PC-3 (cell line): ENCODE measurements at regions not wholly inside any gene's neighbourhood (a gene's known extent, or its start where the extent isn't known, plus 50 kb on each side); places are given as distances from the start of the nearest gene placed in this dataset.
"Not testable (repeated sequence)": the region's sequence is repeated elsewhere in the genome, so short reads cannot be mapped to it uniquely, and the experiment has no call there.

Experiments
- ATAC-seq: fragments of 200-7000 bp; cut with Tn5 transposase; 2 replicates; pipeline ENCODE4 v1.9.1; 2020; ENCODE audit warnings: mild to moderate bottlenecking, moderate library complexity
- BruUV-seq: library from RNA; stranded (reverse); fragments of 400-500 nt; replicated peaks from 2 replicates; lab custom pipeline; 2021; lab: Mats Ljungman, UMichigan
- CTCF ChIA-PET: fragments of 300-600 bp; sonication (Branson Sonifier 250); formaldehyde crosslinking; loops from one replicate; lab custom pipeline; 2022; ENCODE audit warnings: antibody characterized with exemption; lab: Charles Lee
- POLR2A ChIA-PET: fragments of 300-600 bp; sonication (Branson Sonifier 250); formaldehyde crosslinking; loops from one replicate; lab custom pipeline; 2022; ENCODE audit warnings: antibody characterized with exemption; ENCODE audit not compliant: unreplicated experiment; lab: Charles Lee
- DNase-seq: peaks from one replicate; pipeline ENCODE4 v3.0.0-alpha.2; 2015
- H2AFZ ChIP-seq: fragments of 300-600 bp; sonication (generic); 2 replicates; pipeline ENCODE4 v1.6.0; 2016; ENCODE audit warnings: antibody characterized with exemption, low read length
- H3F3A ChIP-seq: fragments of 300-600 bp; sonication (generic); one replicate; pipeline ENCODE4 v1.6.0; 2017; ENCODE audit warnings: antibody characterized with exemption, low read length, control low read depth, mild to moderate bottlenecking; ENCODE audit not compliant: unreplicated experiment
- H3K27ac ChIP-seq: fragments of 300-600 bp; sonication (generic); 2 replicates; pipeline ENCODE4 v1.5.1; 2016; ENCODE audit warnings: mild to moderate bottlenecking, low read length
- H3K27me3 ChIP-seq: fragments of 300-600 bp; sonication (generic); 2 replicates; pipeline ENCODE4 v1.6.1; 2016; ENCODE audit warnings: low read length, mixed read lengths
- H3K36me3 ChIP-seq: fragments of 300-600 bp; sonication (generic); 2 replicates; pipeline ENCODE4 v1.6.1; 2016; ENCODE audit warnings: low read depth, mixed run types, low read length, mixed read lengths
- H3K4me1 ChIP-seq: fragments of 300-600 bp; sonication (generic); 2 replicates; pipeline ENCODE4 v1.5.1; 2016; ENCODE audit warnings: low read length; ENCODE audit not compliant: insufficient read depth
- H3K4me2 ChIP-seq: fragments of 300-600 bp; sonication (generic); 2 replicates; pipeline ENCODE4 v1.6.0; 2016; ENCODE audit warnings: low read length
- H3K4me3 ChIP-seq: fragments of 300-600 bp; sonication (generic); 2 replicates; pipeline ENCODE4 v1.5.1; 2016; ENCODE audit warnings: mild to moderate bottlenecking, low read length, mixed read lengths
- H3K79me2 ChIP-seq: fragments of 300-600 bp; sonication (generic); 2 replicates; pipeline ENCODE4 v1.6.1; 2017; ENCODE audit warnings: low read length, mixed read lengths
- H3K9ac ChIP-seq: fragments of 300-600 bp; sonication (generic); 2 replicates; pipeline ENCODE4 v1.6.0; 2016; ENCODE audit warnings: mild to moderate bottlenecking, low read length
- H3K9me2 ChIP-seq: fragments of 300-600 bp; sonication (generic); replicated peaks from 2 replicates; pipeline ENCODE4 v1.6.1; 2016; ENCODE audit warnings: mixed run types, low read length, mixed read lengths
- H3K9me3 ChIP-seq: fragments of 300-600 bp; sonication (generic); 2 replicates; pipeline ENCODE4 v1.6.1; 2016; ENCODE audit warnings: low read length, mixed read lengths
- H4K20me1 ChIP-seq: fragments of 300-600 bp; sonication (generic); 2 replicates; pipeline ENCODE4 v1.6.1; 2016; ENCODE audit warnings: low read length, mixed read lengths
- EZH2 ChIP-seq: fragments of 300-600 bp; sonication (generic); IDR thresholded peaks from one replicate; pipeline ENCODE4 v1.6.1; 2017; ENCODE audit warnings: antibody characterized with exemption, mild to moderate bottlenecking, low read length; ENCODE audit not compliant: unreplicated experiment
- EZH2phosphoT487 ChIP-seq: fragments of 300-600 bp; sonication (generic); IDR thresholded peaks from 2 replicates; pipeline ENCODE4 v1.6.1; 2018; ENCODE audit warnings: mild to moderate bottlenecking, antibody characterized with exemption, low read length, borderline replicate concordance
- intact Hi-C: fragments of 100-400 bp; cut with micrococcal nuclease; formaldehyde crosslinking; loops from 2 replicates; pipeline ENCODE4 v1.9.0; 2023
- TF ChIP-seq, protein P1 (sequence below): fragments of 300-600 bp; sonication (generic); conservative IDR thresholded peaks from 2 replicates; pipeline ENCODE4 v1.5.1; 2017; ENCODE audit warnings: antibody characterized with exemption, low read depth, mild to moderate bottlenecking, low read length

DNA sequence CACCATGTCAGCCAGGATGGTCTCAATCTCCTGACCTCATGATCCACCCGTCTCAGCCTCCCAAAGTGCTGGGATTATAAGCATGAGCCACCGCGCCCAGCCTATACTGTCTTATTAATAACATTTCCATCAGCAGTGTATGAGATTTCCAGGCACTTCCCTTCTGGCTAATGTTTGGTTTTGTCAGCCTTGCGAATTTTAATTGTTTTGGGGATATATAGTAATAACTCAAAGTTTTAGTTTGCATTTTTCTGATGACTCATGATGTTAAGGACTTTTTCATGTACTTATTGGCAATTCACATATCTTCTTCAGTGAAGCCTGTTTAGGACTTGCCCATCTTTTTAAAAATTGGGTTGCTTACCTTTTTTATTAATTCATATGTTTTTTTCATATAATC, 76.0 kb downstream of the TMEM270 start:
- H3K9me3 ChIP-seq = 0 out of 2 replicates have a peak, but pooled peaks cover 3% of the 10 kb centered on the region
- peaks cover 4% of the 10 kb centered on the region for H3F3A ChIP-seq
- peaks cover 5% of the 10 kb centered on the region for H3K4me1 ChIP-seq
- POLR2A ChIA-PET = no interaction called here
- H3K27ac ChIP-seq = no peak overlapping the region
- no peaks in the 10 kb centered on the region for H3K9me2 ChIP-seq
- TF ChIP-seq EZH2phosphoT487 (no peak), EZH2 (no peak)
- TF ChIP-seq, protein P1, sequence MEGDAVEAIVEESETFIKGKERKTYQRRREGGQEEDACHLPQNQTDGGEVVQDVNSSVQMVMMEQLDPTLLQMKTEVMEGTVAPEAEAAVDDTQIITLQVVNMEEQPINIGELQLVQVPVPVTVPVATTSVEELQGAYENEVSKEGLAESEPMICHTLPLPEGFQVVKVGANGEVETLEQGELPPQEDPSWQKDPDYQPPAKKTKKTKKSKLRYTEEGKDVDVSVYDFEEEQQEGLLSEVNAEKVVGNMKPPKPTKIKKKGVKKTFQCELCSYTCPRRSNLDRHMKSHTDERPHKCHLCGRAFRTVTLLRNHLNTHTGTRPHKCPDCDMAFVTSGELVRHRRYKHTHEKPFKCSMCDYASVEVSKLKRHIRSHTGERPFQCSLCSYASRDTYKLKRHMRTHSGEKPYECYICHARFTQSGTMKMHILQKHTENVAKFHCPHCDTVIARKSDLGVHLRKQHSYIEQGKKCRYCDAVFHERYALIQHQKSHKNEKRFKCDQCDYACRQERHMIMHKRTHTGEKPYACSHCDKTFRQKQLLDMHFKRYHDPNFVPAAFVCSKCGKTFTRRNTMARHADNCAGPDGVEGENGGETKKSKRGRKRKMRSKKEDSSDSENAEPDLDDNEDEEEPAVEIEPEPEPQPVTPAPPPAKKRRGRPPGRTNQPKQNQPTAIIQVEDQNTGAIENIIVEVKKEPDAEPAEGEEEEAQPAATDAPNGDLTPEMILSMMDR = no peak
- BruUV-seq = no TSS peak
- H4K20me1 ChIP-seq = no peaks in the 10 kb centered on the region
- ATAC-seq = no peak
- H3K4me3 ChIP-seq = no peak overlapping the region
- CTCF ChIA-PET = no interaction called here
- no peak for DNase-seq
- H3K79me2 ChIP-seq = no peaks in the 10 kb centered on the region
- intact Hi-C loops = no loop called here
- no peak overlapping the region for H3K9ac ChIP-seq
- H3K27me3 ChIP-seq = no peaks in the 10 kb centered on the region
- no peaks in the 10 kb centered on the region for H3K36me3 ChIP-seq
- H2AFZ ChIP-seq = no peak overlapping the region
- no peak overlapping the region for H3K4me2 ChIP-seq

DNA sequence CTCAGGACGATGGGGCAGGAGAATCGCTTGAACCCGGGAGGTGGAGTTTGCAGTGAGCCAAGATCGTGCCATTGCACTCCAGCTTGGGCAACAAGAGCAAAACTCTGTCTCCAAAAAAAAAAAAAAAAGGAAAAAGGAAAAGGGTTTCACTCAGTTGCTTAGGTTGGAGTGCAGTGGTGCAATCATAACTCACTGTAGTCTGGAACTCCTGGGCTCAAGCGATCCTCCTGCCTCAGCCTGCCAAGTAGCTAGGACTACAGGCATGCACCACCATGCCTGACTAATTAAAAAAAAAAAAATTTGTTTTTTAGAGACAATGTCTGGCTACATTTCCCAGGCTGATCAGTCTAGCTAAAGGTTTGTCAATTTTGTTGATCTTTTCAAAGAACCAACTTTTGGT, 76.7 kb downstream of the TMEM270 start:
- CTCF ChIA-PET, H3K79me2 ChIP-seq, H3K9me2 ChIP-seq, intact Hi-C loops, BruUV-seq, H3K27me3 ChIP-seq, H3K4me3 ChIP-seq, H3K4me2 ChIP-seq, H3K9ac ChIP-seq, DNase-seq, H3K27ac ChIP-seq, H3K9me3 ChIP-seq, H2AFZ ChIP-seq, H3K4me1 ChIP-seq, H3K36me3 ChIP-seq, H3F3A ChIP-seq, H4K20me1 ChIP-seq, ATAC-seq, POLR2A ChIA-PET: not testable (repeated sequence)

DNA sequence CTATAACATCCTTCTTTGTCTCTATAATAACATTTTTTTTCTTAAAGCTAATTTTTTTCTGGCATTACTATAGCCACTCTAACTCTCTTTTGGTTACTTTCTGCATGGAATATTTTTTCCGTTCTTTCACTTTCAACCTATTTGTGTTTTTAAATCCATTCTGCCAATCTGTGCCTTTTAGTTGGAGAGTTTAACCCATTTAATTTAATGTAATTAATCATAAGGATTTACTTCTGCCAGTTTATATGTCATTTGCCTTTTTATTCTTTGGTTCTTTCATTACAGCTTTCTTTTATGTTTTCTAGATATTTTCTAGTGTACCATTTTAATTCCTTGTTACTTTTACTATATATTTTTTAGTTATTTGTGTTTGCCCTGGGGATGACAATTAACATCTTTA, 78.6 kb downstream of the TMEM270 start:
- Histone ChIP-seq H3K36me3 (no peaks in the 10 kb centered on the region), H3K9ac (no peak overlapping the region), H3K79me2 (no peaks in the 10 kb centered on the region), H3K9me2 (no peaks in the 10 kb centered on the region), H3K27ac (no peak overlapping the region), H4K20me1 (no peaks in the 10 kb centered on the region), H2AFZ (no peak overlapping the region), H3F3A (peaks cover 4% of the 10 kb centered on the region), H3K4me2 (no peak overlapping the region), H3K4me3 (no peak overlapping the region), H3K9me3 (0 out of 2 replicates have a peak, but pooled peaks cover 3% of the 10 kb centered on the region), H3K4me1 (peaks cover 9% of the 10 kb centered on the region), H3K27me3 (no peaks in the 10 kb centered on the region)
- CTCF ChIA-PET = no interaction called here
- intact Hi-C loops = no loop called here
- BruUV-seq = no TSS peak
- TF ChIP-seq EZH2phosphoT487 = no peak
- TF ChIP-seq, protein P1 = no peak
- no peak for ATAC-seq
- POLR2A ChIA-PET = no interaction called here
- DNase-seq = no peak
